ENCODE measurements at regions not wholly inside any gene's neighbourhood (a gene's known extent, or its start where the extent isn't known, plus 50 kb on each side); places are given as distances from the start of the nearest gene placed in this dataset.
A peak's percentile ranks its signal among the peaks of the same experiment; 100 is the strongest.

DNA sequence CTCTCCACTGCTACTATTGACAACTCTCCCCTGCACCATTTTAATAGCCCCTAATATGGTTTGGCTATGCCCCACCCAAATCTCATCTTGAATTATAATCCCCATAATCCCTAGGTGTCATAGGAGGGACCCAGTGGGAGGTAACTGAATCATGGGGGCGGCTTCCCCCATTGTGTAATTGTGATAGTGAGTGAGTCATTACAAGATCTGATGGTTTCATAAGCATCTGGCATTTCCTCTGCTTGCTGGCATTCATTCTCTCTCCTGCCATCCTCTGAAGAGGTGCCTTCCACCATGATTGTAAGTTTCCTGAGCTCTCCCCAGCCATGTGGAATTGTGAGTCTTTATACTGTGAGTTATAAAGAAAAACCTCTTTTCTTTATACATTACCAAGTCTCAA lies 74.1 kb upstream of the TCF21 start:
- CTCF ChIA-PET, result interaction anchor here (0.6 kb wide), 1 partner anchor 119 kb away, joined by 4 read pairs; no protein-coding TSS in a partner anchor
- DNase-seq (ENCODE audit: low spot score), result peak; percentile 55
- POLR2A ChIA-PET (ENCODE audit: low non-redundant PET), result no interaction called here

DNA sequence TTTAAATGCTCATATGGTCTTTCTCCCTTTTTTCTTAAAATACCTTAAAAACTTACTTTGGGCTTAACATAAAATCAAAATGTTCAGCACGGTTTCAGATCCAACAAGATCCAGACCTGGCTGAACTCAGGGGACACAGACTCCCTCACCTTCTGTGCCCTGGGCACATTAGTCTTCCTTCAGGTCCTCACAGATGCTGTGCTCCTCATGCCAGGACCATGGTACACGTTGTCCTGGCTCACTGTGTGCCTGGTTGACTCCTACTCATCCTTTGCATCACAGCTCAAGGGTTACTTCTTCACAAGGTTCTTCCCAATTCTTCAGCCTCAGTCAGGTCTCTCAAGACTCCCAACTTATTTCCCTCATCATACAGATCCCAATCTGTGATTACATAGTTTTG lies 73.6 kb upstream of the TCF21 start:
- CTCF ChIA-PET, result interaction anchor here (0.6 kb wide), 1 partner anchor 119 kb away, joined by 4 read pairs; no protein-coding TSS in a partner anchor
- TF ChIP-seq CTCF (conservative IDR thresholded peaks at IDR 0.05; ENCODE audit: low read depth), result no peak
- POLR2A ChIA-PET (ENCODE audit: low non-redundant PET), result no interaction called here
- no peak for DNase-seq (ENCODE audit: low spot score)
- H3K27ac ChIP-seq, result peak overlapping the region; percentile 52

More for the DNA sequence above, 74.1 kb upstream of the TCF21 start:
- no peak overlapping the region for H3K27ac ChIP-seq
- no peak for TF ChIP-seq CTCF (conservative IDR thresholded peaks at IDR 0.05; ENCODE audit: low read depth)

GRCh38 chr6:133816171-133816570 lies 72.7 kb upstream of the TCF21 start:
- DNase-seq (ENCODE audit: low spot score), result no peak
- no peak overlapping the region for H3K27ac ChIP-seq
- ChIA-PET POLR2A (ENCODE audit: low non-redundant PET) (no interaction called here), CTCF (no interaction called here)
- TF ChIP-seq CTCF (conservative IDR thresholded peaks at IDR 0.05; ENCODE audit: low read depth), result no peak

DNA sequence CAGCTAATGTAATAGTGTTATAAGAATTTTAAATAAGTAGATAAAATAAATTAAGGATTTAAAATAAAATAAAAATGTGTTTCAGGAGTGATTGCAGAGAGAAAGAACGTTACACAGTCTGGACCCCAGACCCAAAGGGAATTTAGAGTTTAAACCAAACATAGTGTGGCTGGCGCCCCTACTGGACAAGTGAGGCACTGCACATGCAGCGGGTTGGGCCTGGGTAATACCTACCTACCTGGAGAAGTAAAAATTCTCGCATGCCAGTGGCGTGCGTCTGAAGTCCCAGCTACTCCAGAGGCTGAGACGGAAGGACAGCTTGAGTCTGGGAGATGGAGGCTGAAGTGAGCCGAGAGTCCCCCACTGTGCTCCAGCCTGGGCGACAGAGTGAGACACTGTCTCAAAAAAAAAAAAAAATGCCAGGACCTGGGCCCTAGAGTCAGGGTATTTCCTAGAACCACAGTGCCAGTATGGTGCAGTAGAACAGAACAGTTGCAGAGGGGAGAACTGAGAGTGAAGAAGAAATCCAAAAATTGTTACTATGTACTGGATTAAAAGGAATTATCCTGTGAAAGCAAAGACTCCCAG lies 71.4 kb upstream of the TCF21 start:
- no peak for DNase-seq (ENCODE audit: low spot score)
- POLR2A ChIA-PET (ENCODE audit: low non-redundant PET), result no interaction called here
- no peak overlapping the region for H3K27ac ChIP-seq
- peak; percentile 35 for TF ChIP-seq CTCF (conservative IDR thresholded peaks at IDR 0.05; ENCODE audit: low read depth)
- CTCF ChIA-PET, result interaction anchor here (0.6 to 1.2 kb wide), 3 partner anchors 13 to 241 kb away, joined by 3 to 6 read pairs (median 3); no protein-coding TSS in a partner anchor

DNA sequence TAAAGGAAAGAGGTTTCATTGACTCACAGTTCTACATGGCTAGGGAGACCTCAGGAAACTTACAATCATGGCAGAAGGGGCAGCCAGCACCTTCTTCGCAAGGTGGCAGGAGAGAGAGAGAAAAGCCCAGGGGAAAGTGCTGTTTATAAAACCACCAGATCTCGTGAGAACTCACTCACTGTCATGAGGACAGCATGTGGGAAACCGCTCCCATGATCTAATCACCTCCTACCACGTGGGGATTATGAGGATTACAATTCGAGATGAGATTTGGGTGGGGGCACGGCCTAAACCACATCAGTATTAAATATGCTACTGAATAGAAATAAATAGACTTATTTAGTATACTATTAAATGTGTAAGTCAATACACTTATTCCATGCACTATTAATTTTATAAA lies 70.6 kb upstream of the TCF21 start:
- CTCF ChIA-PET, result interaction anchor here (0.6 to 1.0 kb wide), 2 partner anchors 19 to 293 kb away, joined by 3 read pairs; no protein-coding TSS in a partner anchor
- H3K27ac ChIP-seq, result no peak overlapping the region
- POLR2A ChIA-PET (ENCODE audit: low non-redundant PET), result no interaction called here
- no peak for TF ChIP-seq CTCF (conservative IDR thresholded peaks at IDR 0.05; ENCODE audit: low read depth)
- no peak for DNase-seq (ENCODE audit: low spot score)

GRCh38 chr6:133820208-133820607 lies 68.7 kb upstream of the TCF21 start:
- ChIA-PET CTCF (interaction anchor here (0.6 kb wide), 2 partner anchors 13 to 22 kb away, joined by 3 to 4 read pairs; no protein-coding TSS in a partner anchor), POLR2A (ENCODE audit: low non-redundant PET) (no interaction called here)
- TF ChIP-seq CTCF (conservative IDR thresholded peaks at IDR 0.05; ENCODE audit: low read depth), result no peak
- DNase-seq (ENCODE audit: low spot score), result no peak
- H3K27ac ChIP-seq, result no peak overlapping the region

Measured in RWPE1 (cell line).